HEK293 (cell line): ENCODE measurements at regions not wholly inside any gene's neighbourhood (a gene's known extent, or its start where the extent isn't known, plus 50 kb on each side); places are given as distances from the start of the nearest gene placed in this dataset.
A peak's percentile ranks its signal among the peaks of the same experiment; 100 is the strongest.
"Not testable (repeated sequence)": the region's sequence is repeated elsewhere in the genome, so short reads cannot be mapped to it uniquely, and the experiment has no call there.

Source experiments
- CTCF ChIA-PET: fragments of 350-600 bp; formaldehyde crosslinking; extraction: SDS; loops from one replicate; lab custom pipeline; 2021; ENCODE audit warnings: antibody characterized with exemption; lab: Yijun Ruan, JAX
- POLR2A ChIA-PET: fragments of 300-600 bp; formaldehyde crosslinking; extraction: SDS; loops from one replicate; lab custom pipeline; 2020; ENCODE audit warnings: antibody characterized with exemption, inconsistent platforms; lab: Yijun Ruan, JAX
- H3K27ac ChIP-seq: fragments of 200-500 bp; sonication (Bioruptor generic); 2 replicates; pipeline ENCODE4 v1.5.1; 2014; ENCODE audit warnings: low read depth, low read length, control low read depth, inconsistent platforms; ENCODE audit errors: extremely low read depth
- H3K36me3 ChIP-seq, 2 experiments: fragments of 200-500 bp in 1 of 2; sonication (Bioruptor generic) in 1 of 2; 1 replicate in 1 of 2; 2 replicates in 1 of 2; pipeline ENCODE4 v1.5.1; 2014 to 2017; ENCODE audit warnings: inconsistent platforms in 2 of 2, low read length in 2 of 2; ENCODE audit not compliant: control insufficient read depth in 2 of 2, insufficient read depth in 1 of 2
- H3K4me1 ChIP-seq: fragments of 200-500 bp; sonication (Bioruptor generic); 2 replicates; pipeline ENCODE4 v1.5.1; 2014; ENCODE audit warnings: mild to moderate bottlenecking, low read length, inconsistent platforms; ENCODE audit not compliant: control insufficient read depth, insufficient read depth
- H3K4me3 ChIP-seq: 2 replicates; pipeline ENCODE4 v1.5.1; 2011; ENCODE audit warnings: low read depth, mild to moderate bottlenecking, control low read depth, low read length, moderate library complexity
- H3K9me3 ChIP-seq: fragments of 200-500 bp; sonication (Bioruptor generic); 2 replicates; pipeline ENCODE4 v1.5.1; 2014; ENCODE audit warnings: low read depth, low read length, inconsistent platforms; ENCODE audit not compliant: control insufficient read depth, insufficient read depth
- GLIS2 ChIP-seq: fragments of 450-650 bp; formaldehyde crosslinking; IDR thresholded peaks from 2 replicates; pipeline ENCODE4 v1.5.1; 2016; ENCODE audit warnings: missing biosample characterization, missing genetic modification characterization
- HIC1 ChIP-seq: fragments of 450-650 bp; formaldehyde crosslinking; IDR thresholded peaks from 2 replicates; pipeline ENCODE4 v1.5.1; 2016; ENCODE audit warnings: missing biosample characterization, missing genetic modification characterization
- ZNF292 ChIP-seq: fragments of 450-650 bp; formaldehyde crosslinking; IDR thresholded peaks from 2 replicates; pipeline ENCODE4 v1.5.1; 2016; ENCODE audit warnings: low read depth, missing biosample characterization, missing genetic modification characterization, borderline replicate concordance
- ZNF366 ChIP-seq: fragments of 450-650 bp; formaldehyde crosslinking; conservative IDR thresholded peaks from 2 replicates; pipeline ENCODE4 v1.5.1; 2016; ENCODE audit warnings: missing biosample characterization, missing genetic modification characterization
- ZNF488 ChIP-seq: fragments of 450-650 bp; formaldehyde crosslinking; IDR thresholded peaks from 2 replicates; pipeline ENCODE4 v1.5.1; 2016; ENCODE audit warnings: missing biosample characterization, missing genetic modification characterization
- ZNF501 ChIP-seq: fragments of 450-650 bp; formaldehyde crosslinking; IDR thresholded peaks from 2 replicates; pipeline ENCODE4 v1.5.1; 2016; ENCODE audit warnings: missing biosample characterization, missing genetic modification characterization
- ZNF548 ChIP-seq: fragments of 450-650 bp; formaldehyde crosslinking; IDR thresholded peaks from 2 replicates; pipeline ENCODE4 v1.5.1; 2016; ENCODE audit warnings: missing biosample characterization, missing genetic modification characterization
- ZNF596 ChIP-seq: fragments of 450-650 bp; IDR thresholded peaks from 2 replicates; pipeline ENCODE4 v1.5.0; 2018; ENCODE audit warnings: missing biosample characterization, mild to moderate bottlenecking, missing genetic modification characterization, moderate library complexity
- ZNF701 ChIP-seq: fragments of 450-650 bp; formaldehyde crosslinking; IDR thresholded peaks from 2 replicates; pipeline ENCODE4 v1.5.1; 2016; ENCODE audit warnings: missing biosample characterization, missing genetic modification characterization
- ZNF76 ChIP-seq: fragments of 450-650 bp; formaldehyde crosslinking; IDR thresholded peaks from 2 replicates; pipeline ENCODE4; 2016; ENCODE audit warnings: low read depth, missing biosample characterization, missing genetic modification characterization, borderline replicate concordance
- ZSCAN16 ChIP-seq: fragments of 450-650 bp; formaldehyde crosslinking; IDR thresholded peaks from 2 replicates; pipeline ENCODE4 v1.5.1; 2016; ENCODE audit warnings: missing biosample characterization, missing genetic modification characterization
- TF ChIP-seq, protein P1 (sequence below): fragments of 450-650 bp; formaldehyde crosslinking; IDR thresholded peaks from 2 replicates; pipeline ENCODE4 v1.5.1; 2016; ENCODE audit warnings: missing biosample characterization, missing genetic modification characterization, low read depth
- TF ChIP-seq, protein P2 (sequence below): fragments of 450-650 bp; formaldehyde crosslinking; IDR thresholded peaks from 2 replicates; pipeline ENCODE4 v1.5.1; 2016; ENCODE audit warnings: missing biosample characterization, missing genetic modification characterization

GRCh38 chr11:93604008-93604660 is 57.3 kb upstream of the CEP295 start:
- CTCF ChIA-PET: no interaction called here
- H3K4me1 ChIP-seq: no peaks in the 10 kb centered on the region
- no peak overlapping the region for H3K27ac ChIP-seq
- TF ChIP-seq ZNF292 (tag by site-specific recombination) (no peak), ZNF488 (no peak), ZSCAN16 (tag by site-specific recombination) (no peak), ZNF76 (tag by site-specific recombination) (no peak), ZNF596 (tag by site-specific recombination) (no peak), HIC1 (tag by site-specific recombination) (no peak), ZNF548 (no peak), GLIS2 (no peak), ZNF701 (tag by site-specific recombination) (no peak)
- TF ChIP-seq, protein P1, sequence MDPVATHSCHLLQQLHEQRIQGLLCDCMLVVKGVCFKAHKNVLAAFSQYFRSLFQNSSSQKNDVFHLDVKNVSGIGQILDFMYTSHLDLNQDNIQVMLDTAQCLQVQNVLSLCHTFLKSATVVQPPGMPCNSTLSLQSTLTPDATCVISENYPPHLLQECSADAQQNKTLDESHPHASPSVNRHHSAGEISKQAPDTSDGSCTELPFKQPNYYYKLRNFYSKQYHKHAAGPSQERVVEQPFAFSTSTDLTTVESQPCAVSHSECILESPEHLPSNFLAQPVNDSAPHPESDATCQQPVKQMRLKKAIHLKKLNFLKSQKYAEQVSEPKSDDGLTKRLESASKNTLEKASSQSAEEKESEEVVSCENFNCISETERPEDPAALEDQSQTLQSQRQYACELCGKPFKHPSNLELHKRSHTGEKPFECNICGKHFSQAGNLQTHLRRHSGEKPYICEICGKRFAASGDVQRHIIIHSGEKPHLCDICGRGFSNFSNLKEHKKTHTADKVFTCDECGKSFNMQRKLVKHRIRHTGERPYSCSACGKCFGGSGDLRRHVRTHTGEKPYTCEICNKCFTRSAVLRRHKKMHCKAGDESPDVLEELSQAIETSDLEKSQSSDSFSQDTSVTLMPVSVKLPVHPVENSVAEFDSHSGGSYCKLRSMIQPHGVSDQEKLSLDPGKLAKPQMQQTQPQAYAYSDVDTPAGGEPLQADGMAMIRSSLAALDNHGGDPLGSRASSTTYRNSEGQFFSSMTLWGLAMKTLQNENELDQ (tag by site-specific recombination): no peak
- TF ChIP-seq, protein P2, sequence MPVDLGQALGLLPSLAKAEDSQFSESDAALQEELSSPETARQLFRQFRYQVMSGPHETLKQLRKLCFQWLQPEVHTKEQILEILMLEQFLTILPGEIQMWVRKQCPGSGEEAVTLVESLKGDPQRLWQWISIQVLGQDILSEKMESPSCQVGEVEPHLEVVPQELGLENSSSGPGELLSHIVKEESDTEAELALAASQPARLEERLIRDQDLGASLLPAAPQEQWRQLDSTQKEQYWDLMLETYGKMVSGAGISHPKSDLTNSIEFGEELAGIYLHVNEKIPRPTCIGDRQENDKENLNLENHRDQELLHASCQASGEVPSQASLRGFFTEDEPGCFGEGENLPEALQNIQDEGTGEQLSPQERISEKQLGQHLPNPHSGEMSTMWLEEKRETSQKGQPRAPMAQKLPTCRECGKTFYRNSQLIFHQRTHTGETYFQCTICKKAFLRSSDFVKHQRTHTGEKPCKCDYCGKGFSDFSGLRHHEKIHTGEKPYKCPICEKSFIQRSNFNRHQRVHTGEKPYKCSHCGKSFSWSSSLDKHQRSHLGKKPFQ (tag by site-specific recombination): no peak
- TF ChIP-seq, all 188 proteins: peak for 0
- POLR2A ChIA-PET: no interaction called here
- Histone ChIP-seq H3K36me3 (no peaks in the 10 kb centered on the region), H3K4me3 (no peak overlapping the region), H3K9me3 (no peaks in the 10 kb centered on the region)

DNA sequence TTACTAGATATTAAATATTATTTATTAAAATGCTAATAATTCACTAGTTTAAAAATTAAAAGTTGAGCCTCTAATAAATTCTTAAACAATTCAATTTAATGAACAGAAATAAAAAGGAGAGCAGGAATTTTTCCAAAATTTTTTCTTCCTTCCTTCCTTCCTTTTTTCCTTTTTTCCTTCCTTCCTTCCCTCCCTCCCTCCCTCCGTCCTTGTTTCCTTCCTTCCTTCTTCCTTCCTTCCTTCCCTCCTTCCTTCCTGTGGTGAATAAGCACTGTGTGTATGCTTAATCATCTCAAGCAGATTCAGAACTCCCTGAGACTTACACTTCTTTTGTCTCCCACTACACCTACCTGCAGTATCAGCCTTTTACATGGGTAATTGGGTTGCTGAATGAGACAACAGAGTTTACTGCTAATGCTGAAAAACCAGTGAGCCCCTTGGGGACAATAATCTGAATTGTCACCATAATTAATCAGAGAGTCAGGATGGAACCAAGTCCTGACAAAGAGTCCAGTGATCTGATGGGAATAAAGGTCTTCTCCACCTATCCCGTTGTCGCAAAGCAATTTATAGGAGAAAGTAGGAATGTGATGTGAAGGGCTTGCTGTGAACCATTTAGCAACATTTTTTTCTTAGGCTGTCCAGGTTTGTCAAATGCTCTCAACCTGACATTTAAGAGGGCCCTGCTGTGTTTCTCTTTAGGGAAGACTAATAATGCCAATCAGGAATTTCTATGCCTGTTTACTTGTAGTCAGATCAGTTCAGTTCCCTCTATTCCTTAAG is 58.1 kb upstream of the CEP295 start:
- Histone ChIP-seq H3K4me3 (no peak overlapping the region), H3K36me3 (no peaks in the 10 kb centered on the region), H3K27ac (no peak overlapping the region)
- POLR2A ChIA-PET: no interaction called here
- TF ChIP-seq ZNF501 (tag by site-specific recombination) (no peak), ZNF366 (peak; percentile 60; the same call in 1 of the 2 replicates)
- TF ChIP-seq, all 188 proteins: peak for 1
- Histone ChIP-seq H3K9me3 (no peaks in the 10 kb centered on the region), H3K4me1 (no peaks in the 10 kb centered on the region)
- CTCF ChIA-PET: no interaction called here

DNA sequence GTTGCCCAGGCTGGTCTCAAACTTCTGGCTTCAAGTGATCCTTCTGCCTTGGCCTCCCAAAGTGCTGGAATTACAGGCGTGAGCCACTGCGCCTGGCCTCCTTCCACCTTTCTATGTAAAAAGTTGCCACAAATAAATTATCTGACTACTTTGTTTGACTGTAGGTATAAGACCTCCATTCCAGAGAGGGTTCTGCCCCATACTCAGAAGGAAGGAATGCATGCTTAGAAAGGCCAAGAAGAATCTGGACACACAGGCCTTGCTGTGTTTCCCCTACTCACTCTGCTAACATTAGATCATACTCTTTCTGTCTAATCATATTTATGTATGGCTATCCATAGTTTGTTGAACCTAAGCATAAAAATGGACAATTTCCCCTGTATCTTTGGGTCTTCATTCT is 53.0 kb upstream of the SMCO4 start:
- H3K4me3 ChIP-seq, H3K36me3 ChIP-seq, CTCF ChIA-PET, H3K4me1 ChIP-seq, H3K27ac ChIP-seq, POLR2A ChIA-PET, H3K9me3 ChIP-seq: not testable (repeated sequence)
